ES-I3 (cell line): ENCODE measurements at regions not wholly inside any gene's neighbourhood (a gene's known extent, or its start where the extent isn't known, plus 50 kb on each side); places are given as distances from the start of the nearest gene placed in this dataset.
"Not testable (repeated sequence)": the region's sequence is repeated elsewhere in the genome, so short reads cannot be mapped to it uniquely, and the experiment has no call there.

Source experiments
- H3K36me3 ChIP-seq: 2 replicates; pipeline ENCODE4 v1.6.1; 2013; ENCODE audit warnings: mild to moderate bottlenecking, low read length, control low read depth, moderate library complexity; ENCODE audit not compliant: insufficient read depth
- H3K4me1 ChIP-seq: 2 replicates; pipeline ENCODE4 v1.6.1; 2013; ENCODE audit warnings: mild to moderate bottlenecking, control low read depth, low read length; ENCODE audit not compliant: insufficient read depth
- H3K9ac ChIP-seq: 2 replicates; pipeline ENCODE4 v1.6.1; 2013; ENCODE audit warnings: low read depth, mild to moderate bottlenecking, low read length, moderate library complexity
- H3K9me3 ChIP-seq: 2 replicates; pipeline ENCODE4 v1.6.1; 2013; ENCODE audit warnings: mild to moderate bottlenecking, low read length, moderate library complexity; ENCODE audit not compliant: control insufficient read depth, insufficient read depth

GRCh38 chr1:222196736-222197135 is 351.2 kb downstream of the HHIPL2 start:
- Histone ChIP-seq H3K36me3 (no peaks in the 10 kb centered on the region; the same call in 1 of the 2 replicates), H3K9me3 (no peaks in the 10 kb centered on the region), H3K9ac (no peak overlapping the region), H3K4me1 (no peaks in the 10 kb centered on the region)

- H3K36me3 ChIP-seq, result no peaks in the 10 kb centered on the region; the same call in 1 of the 2 replicates
- no peaks in the 10 kb centered on the region for H3K9me3 ChIP-seq
- H3K9ac ChIP-seq, result no peak overlapping the region
- H3K4me1 ChIP-seq, result no peaks in the 10 kb centered on the region
Observed at GRCh38 chr1:222196288-222196687, 351.6 kb downstream of the HHIPL2 start.

DNA sequence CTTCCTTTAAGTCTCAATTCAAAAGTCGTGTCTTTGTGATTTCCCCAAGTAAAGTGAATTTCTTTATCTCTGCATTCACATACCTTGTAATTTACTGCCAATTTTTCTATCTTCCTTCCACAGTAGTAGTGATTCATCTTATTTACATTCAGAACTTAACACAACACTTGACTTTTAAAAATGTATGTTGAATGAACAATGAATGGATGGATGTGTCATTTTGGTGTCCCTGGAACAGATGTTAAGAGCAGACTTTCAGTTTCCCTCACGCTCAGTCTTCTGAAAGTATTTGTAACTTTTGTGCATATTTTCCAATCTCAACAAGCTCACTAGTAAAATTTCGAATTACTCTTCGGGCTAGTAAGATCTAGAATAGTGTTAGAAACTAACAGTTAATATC is 352.0 kb downstream of the HHIPL2 start:
- H3K9ac ChIP-seq, result no peak overlapping the region
- no peaks in the 10 kb centered on the region; the same call in 1 of the 2 replicates for H3K36me3 ChIP-seq
- H3K9me3 ChIP-seq, result no peaks in the 10 kb centered on the region
- H3K4me1 ChIP-seq, result no peaks in the 10 kb centered on the region

GRCh38 chr1:222189218-222189617 is 358.7 kb downstream of the HHIPL2 start:
- Histone ChIP-seq H3K36me3 (no peaks in the 10 kb centered on the region; the same call in 1 of the 2 replicates), H3K4me1 (no peaks in the 10 kb centered on the region), H3K9ac (no peak overlapping the region), H3K9me3 (no peaks in the 10 kb centered on the region)

DNA sequence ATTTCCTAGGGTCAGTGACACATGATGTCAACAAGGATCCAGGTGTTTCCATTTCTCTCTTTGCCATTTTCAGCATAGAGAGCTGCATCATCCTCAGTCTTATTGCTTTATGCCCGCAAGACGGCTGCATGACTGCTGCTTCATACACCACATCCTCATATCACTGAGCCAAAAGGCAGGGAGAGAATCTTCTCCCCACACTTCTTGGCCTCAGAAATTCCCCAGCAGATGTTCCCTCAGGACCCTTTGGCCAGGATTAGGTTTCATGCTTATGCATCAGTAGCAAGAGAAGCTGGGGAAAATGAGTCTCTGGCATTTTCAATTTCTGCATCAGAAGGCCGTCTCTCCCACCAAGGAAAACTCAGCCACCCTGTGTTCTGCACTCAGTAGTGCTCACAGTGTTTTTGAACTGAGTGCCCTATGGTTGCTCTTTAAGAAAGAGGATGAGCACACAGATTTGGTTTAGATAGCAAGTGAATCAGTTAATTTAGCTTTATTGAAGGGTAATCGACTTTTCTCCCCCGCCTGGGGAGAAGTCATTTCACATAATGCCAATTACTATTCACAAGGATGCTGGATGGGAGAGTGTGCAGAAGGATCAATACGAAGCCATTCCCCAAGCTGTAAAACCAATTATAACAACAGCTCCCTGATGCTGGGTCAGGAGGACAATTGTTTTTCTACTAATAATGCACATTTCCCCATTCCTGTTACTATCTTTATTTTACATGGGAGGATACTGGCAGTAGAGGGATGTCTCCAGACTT is 360.2 kb downstream of the HHIPL2 start:
- no peaks in the 10 kb centered on the region for H3K4me1 ChIP-seq

DNA sequence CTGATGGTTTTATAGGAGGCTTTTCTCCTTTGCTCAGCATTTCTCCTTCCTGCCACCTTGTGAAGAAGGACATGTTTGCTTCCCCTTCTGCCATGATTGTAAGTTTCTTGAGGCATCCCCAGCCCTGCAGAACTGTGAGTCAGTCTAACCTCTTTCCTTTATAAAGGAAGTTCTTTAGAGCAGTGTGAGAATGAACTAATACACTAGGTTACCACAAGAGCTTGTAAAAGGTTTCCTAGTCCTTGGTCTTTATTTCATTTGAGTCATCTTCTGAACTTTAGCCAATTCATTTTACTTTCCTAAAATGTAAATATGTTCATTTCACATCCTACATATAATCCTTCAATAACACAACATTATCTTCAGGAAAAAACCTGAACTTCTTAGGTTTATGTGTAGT is 365.3 kb downstream of the HHIPL2 start:
- Histone ChIP-seq H3K4me1 (no peaks in the 10 kb centered on the region), H3K9ac (no peak overlapping the region), H3K9me3 (no peaks in the 10 kb centered on the region), H3K36me3 (no peaks in the 10 kb centered on the region)

More for the DNA sequence above, 360.2 kb downstream of the HHIPL2 start:
- Histone ChIP-seq H3K9me3 (no peaks in the 10 kb centered on the region), H3K9ac (no peak overlapping the region), H3K36me3 (no peaks in the 10 kb centered on the region; the same call in 1 of the 2 replicates)

DNA sequence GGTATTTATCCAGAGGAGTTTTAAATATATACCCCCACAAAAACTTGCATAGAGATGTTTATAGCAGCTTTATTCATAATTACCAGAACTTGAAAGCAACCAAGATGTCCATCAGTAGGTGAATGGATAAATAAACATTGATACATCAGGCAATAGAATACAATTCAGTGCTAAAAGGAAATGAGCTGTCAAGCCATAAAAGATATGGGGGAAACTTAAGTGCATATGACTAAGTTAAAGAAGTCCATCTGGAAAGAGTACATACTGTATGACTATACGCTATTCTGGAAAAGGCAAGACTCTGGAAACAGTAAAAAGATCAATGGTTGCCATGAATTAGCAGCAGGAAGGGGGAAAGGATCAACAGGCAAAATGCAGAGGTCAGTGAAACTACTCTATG is 366.7 kb downstream of the HHIPL2 start:
- Histone ChIP-seq H3K9me3 (no peaks in the 10 kb centered on the region), H3K9ac (no peak overlapping the region), H3K4me1 (no peaks in the 10 kb centered on the region), H3K36me3 (no peaks in the 10 kb centered on the region)

DNA sequence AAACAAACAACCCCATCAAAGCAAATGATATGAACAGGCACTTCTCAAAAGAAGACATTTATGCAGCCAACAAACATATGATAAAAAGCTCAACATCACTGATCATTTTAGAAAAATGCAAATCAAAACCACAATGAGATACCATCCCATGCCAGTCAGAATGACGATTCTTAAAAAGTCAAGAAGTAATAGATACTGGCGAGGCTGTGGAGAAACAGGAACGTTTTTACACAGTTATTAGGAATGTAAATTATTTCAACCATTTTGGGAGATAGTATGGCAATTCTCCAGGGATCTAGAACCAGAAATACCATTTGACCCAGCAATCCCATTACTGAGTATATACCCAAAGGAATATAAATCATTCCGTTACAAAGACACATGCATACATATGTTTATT is 370.4 kb downstream of the HHIPL2 start:
- not testable (repeated sequence) for H3K4me1 ChIP-seq, H3K9ac ChIP-seq, H3K9me3 ChIP-seq, H3K36me3 ChIP-seq

DNA sequence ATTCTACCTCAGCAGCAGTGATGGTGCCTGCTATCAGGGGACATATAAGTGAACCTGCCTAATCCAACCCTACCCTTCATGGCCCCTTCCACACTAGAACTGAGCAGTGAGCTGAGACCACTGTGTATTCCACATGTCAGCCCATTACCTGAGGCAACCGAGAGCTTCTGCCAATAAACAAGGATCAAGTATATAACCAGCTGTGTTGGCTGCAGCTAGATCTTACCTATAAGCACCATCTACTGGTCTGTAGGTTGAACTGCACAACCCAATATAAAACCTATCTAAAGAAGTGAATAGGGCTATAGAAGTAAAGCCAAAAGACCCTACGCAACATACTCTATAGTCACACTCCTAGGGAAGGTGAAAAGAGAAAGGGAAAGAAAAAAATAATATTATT is 376.9 kb downstream of the HHIPL2 start:
- Histone ChIP-seq H3K9me3 (no peaks in the 10 kb centered on the region; the same call in 1 of the 2 replicates), H3K36me3 (no peaks in the 10 kb centered on the region), H3K4me1 (no peaks in the 10 kb centered on the region), H3K9ac (no peak overlapping the region)

- no peak overlapping the region for H3K9ac ChIP-seq
- H3K36me3 ChIP-seq, result no peaks in the 10 kb centered on the region
- H3K9me3 ChIP-seq, result no peaks in the 10 kb centered on the region; the same call in 1 of the 2 replicates
- H3K4me1 ChIP-seq, result no peaks in the 10 kb centered on the region
Observed at GRCh38 chr1:222168621-222169020, 379.3 kb downstream of the HHIPL2 start.

DNA sequence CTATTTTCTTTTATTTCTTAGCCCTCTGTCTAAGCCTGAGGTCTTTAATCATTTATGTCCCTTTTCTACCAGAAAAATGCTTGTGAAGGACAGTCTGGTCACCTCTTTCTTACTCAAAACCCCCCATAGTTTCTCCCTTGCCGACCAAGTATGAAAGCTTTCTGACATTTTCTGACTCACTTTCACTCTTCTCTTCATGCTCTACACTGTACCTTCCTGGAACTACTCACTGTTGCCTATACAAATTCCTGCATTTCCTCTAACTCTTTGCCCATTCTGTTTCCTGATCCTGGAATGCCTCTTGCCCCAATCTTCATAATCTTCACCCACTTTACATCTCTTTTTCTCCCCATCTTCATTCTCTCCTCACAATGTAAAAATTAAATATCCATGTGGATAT is 380.0 kb downstream of the HHIPL2 start:
- no peak overlapping the region for H3K9ac ChIP-seq
- no peaks in the 10 kb centered on the region for H3K4me1 ChIP-seq
- no peaks in the 10 kb centered on the region; the same call in 1 of the 2 replicates for H3K9me3 ChIP-seq
- H3K36me3 ChIP-seq, result no peaks in the 10 kb centered on the region

DNA sequence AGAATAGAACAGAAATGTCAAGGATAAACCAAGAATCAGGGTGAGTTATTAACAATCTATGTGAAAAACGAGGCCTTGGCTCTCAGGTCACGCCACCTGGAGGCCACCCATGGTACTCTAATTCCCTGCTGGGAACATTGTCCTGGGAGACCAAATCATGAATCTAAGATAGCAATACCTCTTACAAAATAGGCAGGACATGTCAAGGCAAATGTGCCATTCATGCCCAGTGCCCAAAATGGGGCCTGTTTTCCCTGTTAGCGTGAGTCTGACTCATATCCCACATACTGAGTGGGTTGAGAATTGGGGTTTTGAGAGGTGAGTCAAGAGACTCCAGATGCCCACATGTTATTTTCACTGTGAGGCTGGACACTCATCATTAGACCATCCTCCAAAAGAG is 380.8 kb downstream of the HHIPL2 start:
- H3K36me3 ChIP-seq, result no peaks in the 10 kb centered on the region
- no peaks in the 10 kb centered on the region for H3K4me1 ChIP-seq
- H3K9me3 ChIP-seq, result no peaks in the 10 kb centered on the region
- no peak overlapping the region for H3K9ac ChIP-seq

GRCh38 chr1:222165629-222166028 is 382.3 kb downstream of the HHIPL2 start:
- H3K36me3 ChIP-seq, result no peaks in the 10 kb centered on the region
- no peaks in the 10 kb centered on the region for H3K9me3 ChIP-seq
- H3K4me1 ChIP-seq, result no peaks in the 10 kb centered on the region
- H3K9ac ChIP-seq, result no peak overlapping the region

- Histone ChIP-seq H3K9me3 (no peaks in the 10 kb centered on the region), H3K36me3 (no peaks in the 10 kb centered on the region), H3K9ac (no peak overlapping the region), H3K4me1 (no peaks in the 10 kb centered on the region)
Observed at GRCh38 chr1:222163895-222164294, 384.0 kb downstream of the HHIPL2 start.

DNA sequence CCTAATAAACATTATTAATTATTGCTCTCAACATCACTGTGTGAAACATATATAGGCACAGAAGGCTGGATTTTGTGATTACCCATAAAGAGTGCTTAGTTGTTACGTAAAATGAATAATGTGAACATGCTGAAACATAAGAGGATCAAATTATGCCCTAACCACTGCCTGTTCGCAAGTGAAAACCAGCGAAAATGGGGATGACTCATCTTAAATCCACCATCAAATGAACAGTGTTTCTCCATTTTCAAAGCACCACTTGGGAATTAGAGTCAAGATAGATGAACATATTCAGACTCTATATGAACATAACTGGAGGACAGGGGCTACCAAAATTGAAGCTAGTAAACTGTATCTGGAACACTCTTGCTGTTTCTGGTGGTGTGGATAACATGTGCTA is 386.2 kb downstream of the HHIPL2 start:
- Histone ChIP-seq H3K9ac (no peak overlapping the region), H3K36me3 (no peaks in the 10 kb centered on the region), H3K4me1 (no peaks in the 10 kb centered on the region), H3K9me3 (no peaks in the 10 kb centered on the region)
